ENCODE measurements at regions not wholly inside any gene's neighbourhood (a gene's known extent, or its start where the extent isn't known, plus 50 kb on each side); places are given as distances from the start of the nearest gene placed in this dataset.
"Not testable (repeated sequence)": the region's sequence is repeated elsewhere in the genome, so short reads cannot be mapped to it uniquely, and the experiment has no call there.

DNA sequence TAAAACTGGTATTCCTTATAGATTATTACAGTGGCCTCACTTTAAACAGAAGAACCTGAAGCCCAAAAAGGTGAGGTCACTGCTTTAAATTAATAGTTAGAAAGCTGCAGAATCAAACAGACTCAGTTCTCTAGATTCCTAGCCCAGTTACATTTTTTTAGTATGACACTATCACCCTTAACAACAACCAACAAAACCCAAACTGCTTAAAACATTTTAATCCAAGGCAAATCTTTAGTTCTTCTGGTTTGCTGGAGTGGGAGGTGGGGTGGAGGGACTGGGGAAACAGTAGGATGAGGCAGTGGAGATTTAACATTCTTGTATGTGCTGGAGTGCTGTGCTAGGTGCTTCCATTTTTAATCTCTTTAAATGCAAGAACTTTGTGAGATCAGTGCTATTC is 631.6 kb upstream of the KCNMB2 start:
- Mint-ChIP-seq H3K27me3 (ENCODE audit: insufficient read depth, unreplicated experiment) (no peaks in the 10 kb centered on the region), H3K9me3 (ENCODE audit: unreplicated experiment) (peaks cover 12% of the 10 kb centered on the region), H3K36me3 (ENCODE audit: insufficient read depth, unreplicated experiment) (peaks cover 13% of the 10 kb centered on the region), H3K4me3 (ENCODE audit: unreplicated experiment) (no peak overlapping the region), H3K27ac (ENCODE audit: low read depth, unreplicated experiment) (peak overlapping the region; percentile 84), H3K4me1 (ENCODE audit: insufficient read depth, unreplicated experiment) (peaks cover 36% of the 10 kb centered on the region)
- no TSS peak for BruUV-seq (replicated peaks)
- TF ChIP-seq, protein P1, sequence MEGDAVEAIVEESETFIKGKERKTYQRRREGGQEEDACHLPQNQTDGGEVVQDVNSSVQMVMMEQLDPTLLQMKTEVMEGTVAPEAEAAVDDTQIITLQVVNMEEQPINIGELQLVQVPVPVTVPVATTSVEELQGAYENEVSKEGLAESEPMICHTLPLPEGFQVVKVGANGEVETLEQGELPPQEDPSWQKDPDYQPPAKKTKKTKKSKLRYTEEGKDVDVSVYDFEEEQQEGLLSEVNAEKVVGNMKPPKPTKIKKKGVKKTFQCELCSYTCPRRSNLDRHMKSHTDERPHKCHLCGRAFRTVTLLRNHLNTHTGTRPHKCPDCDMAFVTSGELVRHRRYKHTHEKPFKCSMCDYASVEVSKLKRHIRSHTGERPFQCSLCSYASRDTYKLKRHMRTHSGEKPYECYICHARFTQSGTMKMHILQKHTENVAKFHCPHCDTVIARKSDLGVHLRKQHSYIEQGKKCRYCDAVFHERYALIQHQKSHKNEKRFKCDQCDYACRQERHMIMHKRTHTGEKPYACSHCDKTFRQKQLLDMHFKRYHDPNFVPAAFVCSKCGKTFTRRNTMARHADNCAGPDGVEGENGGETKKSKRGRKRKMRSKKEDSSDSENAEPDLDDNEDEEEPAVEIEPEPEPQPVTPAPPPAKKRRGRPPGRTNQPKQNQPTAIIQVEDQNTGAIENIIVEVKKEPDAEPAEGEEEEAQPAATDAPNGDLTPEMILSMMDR (IDR thresholded peaks at IDR 0.05; ENCODE audit: unreplicated experiment), result no peak
- ChIA-PET CTCF (no interaction called here), POLR2A (interaction anchor here (0.7 to 1.7 kb wide), 2 partner anchors 28 to 41 kb away, joined by 3 to 4 read pairs; no protein-coding TSS in a partner anchor)
- intact Hi-C loops (cut with micrococcal nuclease), result no loop called here
- DNase-seq (ENCODE audit: unreplicated experiment), result no peak

DNA sequence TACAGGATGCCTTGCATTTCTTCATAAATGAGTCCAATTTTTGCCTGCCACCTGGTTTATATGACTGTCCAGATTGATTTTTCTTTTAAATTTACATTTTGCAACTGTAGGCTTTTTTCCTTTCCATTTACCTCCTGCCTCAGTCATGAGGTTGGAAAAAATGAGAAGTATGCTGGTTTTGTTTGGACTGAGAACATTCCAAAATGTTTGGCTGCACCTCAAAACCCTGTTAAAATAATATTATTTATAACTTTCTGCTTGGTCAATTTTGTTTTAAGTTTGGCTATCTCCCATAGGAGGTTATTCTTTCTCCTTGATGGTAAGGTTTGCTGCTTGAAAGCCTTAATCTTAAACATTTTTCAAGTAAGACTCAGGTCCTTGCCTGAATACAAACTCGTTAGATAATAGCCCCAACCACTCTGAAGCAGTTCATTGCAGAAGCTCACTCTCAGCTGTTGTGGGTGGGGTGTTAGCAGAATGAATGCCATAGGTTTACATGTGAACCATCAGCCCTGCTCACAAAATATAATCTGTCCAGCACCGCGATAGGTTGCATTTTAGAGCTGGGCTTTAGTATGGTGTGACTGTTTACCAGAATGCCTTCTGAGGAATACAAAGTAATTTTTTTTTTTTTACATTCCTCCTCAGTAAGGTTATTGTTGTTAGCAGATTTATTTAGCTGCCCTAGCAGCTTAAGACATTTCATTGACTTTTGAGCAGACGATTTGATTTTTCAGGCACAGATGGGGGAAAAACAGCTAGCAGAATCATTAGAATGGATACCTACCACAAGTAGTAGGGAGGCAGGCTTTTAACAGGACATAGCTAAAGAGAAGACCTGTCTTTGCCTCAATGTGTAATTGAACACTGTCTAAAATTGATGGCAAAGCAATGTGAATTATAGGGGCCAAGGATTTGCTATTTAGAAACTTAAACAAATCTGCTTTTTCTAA is 630.8 kb upstream of the KCNMB2 start:
- peak; percentile 55 for DNase-seq (ENCODE audit: unreplicated experiment)
- Mint-ChIP-seq H3K36me3 (ENCODE audit: insufficient read depth, unreplicated experiment) (peaks cover 18% of the 10 kb centered on the region), H3K4me3 (ENCODE audit: unreplicated experiment) (no peak overlapping the region), H3K4me1 (ENCODE audit: insufficient read depth, unreplicated experiment) (peaks cover 36% of the 10 kb centered on the region), H3K27me3 (ENCODE audit: insufficient read depth, unreplicated experiment) (no peaks in the 10 kb centered on the region), H3K27ac (ENCODE audit: low read depth, unreplicated experiment) (peak overlapping the region; percentile 84), H3K9me3 (ENCODE audit: unreplicated experiment) (peaks cover 9% of the 10 kb centered on the region)
- intact Hi-C loops (cut with micrococcal nuclease), result no loop called here
- TF ChIP-seq, protein P1 (IDR thresholded peaks at IDR 0.05; ENCODE audit: unreplicated experiment), result no peak
- BruUV-seq (replicated peaks), result no TSS peak
- ChIA-PET CTCF (interaction anchor here (0.6 to 1.4 kb wide), 6 partner anchors 13 to 502 kb away, joined by 3 to 5 read pairs (median 3); no protein-coding TSS in a partner anchor), POLR2A (interaction anchor here (0.8 to 1.7 kb wide), 6 partner anchors 8 to 707 kb away, joined by 3 to 4 read pairs (median 3); no protein-coding TSS in a partner anchor)

DNA sequence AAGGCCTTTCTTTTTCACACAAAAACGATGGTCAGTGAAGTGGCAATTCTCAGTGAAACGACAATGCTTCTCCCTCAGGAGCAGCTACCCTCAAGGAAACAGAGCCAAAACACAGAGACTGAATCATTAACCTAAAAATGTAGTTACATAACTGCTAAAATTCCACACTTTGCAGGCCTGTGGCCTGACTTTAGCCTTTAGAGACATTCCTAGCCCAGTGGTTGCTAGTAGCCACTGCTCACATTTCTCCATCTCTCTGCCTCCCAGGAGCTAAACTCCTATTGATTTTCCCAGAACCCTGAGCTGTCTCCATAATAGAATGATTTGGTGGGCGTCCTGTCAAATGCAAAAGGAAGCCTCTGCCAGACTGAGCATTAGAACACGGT is 630.1 kb upstream of the KCNMB2 start:
- TF ChIP-seq, protein P1 (IDR thresholded peaks at IDR 0.05; ENCODE audit: unreplicated experiment), result no peak
- peak; percentile 68 for DNase-seq (ENCODE audit: unreplicated experiment)
- H3K4me3 Mint-ChIP-seq (ENCODE audit: unreplicated experiment), result no peak overlapping the region
- no TSS peak for BruUV-seq (replicated peaks)
- ChIA-PET CTCF (interaction anchor here (0.6 to 1.4 kb wide), 6 partner anchors 12 to 501 kb away, joined by 3 to 5 read pairs (median 3); no protein-coding TSS in a partner anchor), POLR2A (interaction anchor here (0.7 to 1.7 kb wide), 8 partner anchors 9 to 708 kb away, joined by 3 to 4 read pairs (median 3); no protein-coding TSS in a partner anchor)
- H3K4me1 Mint-ChIP-seq (ENCODE audit: insufficient read depth, unreplicated experiment), result peaks cover 36% of the 10 kb centered on the region
- peaks cover 24% of the 10 kb centered on the region for H3K36me3 Mint-ChIP-seq (ENCODE audit: insufficient read depth, unreplicated experiment)
- peaks cover 8% of the 10 kb centered on the region for H3K9me3 Mint-ChIP-seq (ENCODE audit: unreplicated experiment)
- intact Hi-C loops (cut with micrococcal nuclease), result no loop called here
- H3K27me3 Mint-ChIP-seq (ENCODE audit: insufficient read depth, unreplicated experiment), result no peaks in the 10 kb centered on the region
- H3K27ac Mint-ChIP-seq (ENCODE audit: low read depth, unreplicated experiment), result peak overlapping the region; percentile 84

DNA sequence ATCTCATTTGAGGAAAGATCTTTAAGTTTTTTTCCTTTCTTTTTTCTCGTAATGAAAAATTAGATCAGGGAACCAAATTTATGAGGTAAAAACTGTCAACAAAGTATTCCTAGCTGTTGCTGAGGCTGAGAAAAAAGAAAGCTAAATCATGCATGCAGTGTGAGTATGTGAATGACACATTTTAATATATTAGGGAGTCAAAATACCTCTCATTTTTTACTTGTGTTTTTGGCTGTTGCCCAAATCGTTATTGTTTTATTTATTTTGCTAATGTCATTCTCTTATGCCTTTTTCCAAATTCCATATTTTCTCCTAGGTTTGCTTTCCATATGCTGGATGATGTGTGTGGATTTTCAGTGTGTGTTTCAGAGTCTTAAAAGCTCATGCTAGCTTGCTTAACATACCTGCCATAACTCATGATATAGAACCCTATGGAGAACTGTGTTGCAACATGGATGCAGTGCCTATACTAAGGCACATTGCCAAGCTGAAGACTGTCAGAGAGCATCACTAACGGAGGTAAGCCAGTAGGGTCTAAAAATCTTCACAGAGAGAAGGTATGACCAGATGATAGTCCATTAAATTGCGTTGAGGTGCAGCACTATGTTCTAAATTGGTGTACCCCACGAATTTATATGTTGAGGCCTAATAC is 629.5 kb upstream of the KCNMB2 start:
- Mint-ChIP-seq H3K4me3 (ENCODE audit: unreplicated experiment) (no peak overlapping the region), H3K9me3 (ENCODE audit: unreplicated experiment) (peaks cover 8% of the 10 kb centered on the region), H3K27ac (ENCODE audit: low read depth, unreplicated experiment) (peak overlapping the region; percentile 84), H3K36me3 (ENCODE audit: insufficient read depth, unreplicated experiment) (peaks cover 28% of the 10 kb centered on the region), H3K27me3 (ENCODE audit: insufficient read depth, unreplicated experiment) (no peaks in the 10 kb centered on the region), H3K4me1 (ENCODE audit: insufficient read depth, unreplicated experiment) (peaks cover 36% of the 10 kb centered on the region)
- DNase-seq (ENCODE audit: unreplicated experiment), result peak; percentile 43
- TF ChIP-seq, protein P1 (IDR thresholded peaks at IDR 0.05; ENCODE audit: unreplicated experiment), result no peak
- intact Hi-C loops (cut with micrococcal nuclease), result no loop called here
- BruUV-seq (replicated peaks), result no TSS peak
- ChIA-PET POLR2A (interaction anchor here (0.7 to 1.7 kb wide), 7 partner anchors 41 to 1544 kb away, joined by 3 to 5 read pairs (median 4); no protein-coding TSS in a partner anchor), CTCF (interaction anchor here (0.5 to 1.4 kb wide), 4 partner anchors 29 to 127 kb away, joined by 3 to 5 read pairs (median 5); no protein-coding TSS in a partner anchor)

DNA sequence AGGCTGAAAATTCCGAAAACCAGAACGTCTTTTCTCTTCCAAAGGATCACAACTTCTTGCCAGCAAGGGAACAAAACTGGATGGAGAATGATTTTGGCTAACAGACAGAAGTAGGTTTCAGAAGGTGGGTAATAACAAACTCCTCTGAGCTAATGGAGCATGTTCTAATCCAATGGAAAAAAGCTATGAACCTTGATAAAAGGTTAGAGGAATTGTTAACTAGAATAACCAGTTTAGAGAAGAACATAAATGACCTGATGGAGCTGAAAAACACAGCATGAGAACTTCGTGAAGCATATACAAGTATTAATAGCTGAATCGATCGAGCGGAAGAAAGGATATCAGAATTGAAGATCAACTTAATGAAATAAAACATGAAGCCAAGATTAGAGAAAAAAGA is 626.7 kb upstream of the KCNMB2 start:
- BruUV-seq (replicated peaks); H3K27me3 Mint-ChIP-seq (ENCODE audit: insufficient read depth, unreplicated experiment); H3K27ac Mint-ChIP-seq (ENCODE audit: low read depth, unreplicated experiment); H3K4me3 Mint-ChIP-seq (ENCODE audit: unreplicated experiment); DNase-seq (ENCODE audit: unreplicated experiment); intact Hi-C loops (cut with micrococcal nuclease); H3K9me3 Mint-ChIP-seq (ENCODE audit: unreplicated experiment); POLR2A ChIA-PET; CTCF ChIA-PET: not testable (repeated sequence)
- Mint-ChIP-seq H3K4me1 (ENCODE audit: insufficient read depth, unreplicated experiment) (peaks cover 22% of the 10 kb centered on the region), H3K36me3 (ENCODE audit: insufficient read depth, unreplicated experiment) (peaks cover 28% of the 10 kb centered on the region)
